Endothelial cell (in vitro differentiated cells): ENCODE measurements at regions not wholly inside any gene's neighbourhood (a gene's known extent, or its start where the extent isn't known, plus 50 kb on each side); places are given as distances from the start of the nearest gene placed in this dataset.

Experiments
- DNase-seq: peaks from one replicate; pipeline ENCODE4 v3.0.0; 2021; ENCODE audit warnings: low spot score
- H3K27ac Mint-ChIP-seq: one replicate; pipeline ENCODE4 v1.8.0; 2021; ENCODE audit warnings: mixed read lengths, inconsistent platforms; ENCODE audit not compliant: unreplicated experiment
- H3K27me3 Mint-ChIP-seq: one replicate; pipeline ENCODE4 v1.8.0; 2021; ENCODE audit warnings: mild to moderate bottlenecking, moderate library complexity, mixed read lengths, inconsistent platforms; ENCODE audit not compliant: unreplicated experiment
- H3K36me3 Mint-ChIP-seq: one replicate; pipeline ENCODE4 v1.8.0; 2021; ENCODE audit warnings: mild to moderate bottlenecking, low read depth, mixed read lengths, inconsistent platforms; ENCODE audit not compliant: unreplicated experiment
- H3K4me1 Mint-ChIP-seq: one replicate; pipeline ENCODE4 v1.8.0; 2021; ENCODE audit warnings: mild to moderate bottlenecking, mixed read lengths, inconsistent platforms; ENCODE audit not compliant: unreplicated experiment
- H3K4me3 Mint-ChIP-seq: one replicate; pipeline ENCODE4 v1.8.0; 2021; ENCODE audit warnings: mild to moderate bottlenecking, mixed read lengths, inconsistent platforms; ENCODE audit not compliant: unreplicated experiment
- H3K9me3 Mint-ChIP-seq: one replicate; pipeline ENCODE4 v1.8.0; 2021; ENCODE audit warnings: mixed read lengths, inconsistent platforms; ENCODE audit not compliant: unreplicated experiment
- CTCF ChIP-seq: fragments of 200-600 bp; sonication (generic); IDR thresholded peaks from one replicate; pipeline ENCODE4 v1.5.0; 2021; ENCODE audit warnings: antibody characterized with exemption; ENCODE audit not compliant: unreplicated experiment

- Mint-ChIP-seq H3K4me1 (no peaks in the 10 kb centered on the region), H3K4me3 (no peak overlapping the region), H3K27ac (no peak overlapping the region), H3K36me3 (no peaks in the 10 kb centered on the region), H3K9me3 (no peaks in the 10 kb centered on the region), H3K27me3 (no peaks in the 10 kb centered on the region)
- no peak for DNase-seq
- no peak for TF ChIP-seq CTCF
Measured at GRCh38 chr7:156383526-156383925, 257.0 kb upstream of the RNF32 start.

GRCh38 chr7:156380261-156380660, 260.3 kb upstream of the RNF32 start:
- H3K36me3 Mint-ChIP-seq: no peaks in the 10 kb centered on the region
- no peak overlapping the region for H3K4me3 Mint-ChIP-seq
- no peak overlapping the region for H3K27ac Mint-ChIP-seq
- H3K4me1 Mint-ChIP-seq: no peaks in the 10 kb centered on the region
- no peak for TF ChIP-seq CTCF
- DNase-seq: no peak
- no peaks in the 10 kb centered on the region for H3K27me3 Mint-ChIP-seq
- no peaks in the 10 kb centered on the region for H3K9me3 Mint-ChIP-seq

GRCh38 chr7:156379324-156380070, 261.1 kb upstream of the RNF32 start:
- Mint-ChIP-seq H3K27ac (no peak overlapping the region), H3K36me3 (no peaks in the 10 kb centered on the region), H3K27me3 (no peaks in the 10 kb centered on the region), H3K4me3 (no peak overlapping the region), H3K9me3 (no peaks in the 10 kb centered on the region), H3K4me1 (no peaks in the 10 kb centered on the region)
- no peak for TF ChIP-seq CTCF
- DNase-seq: no peak

GRCh38 chr7:156378806-156379205, 261.8 kb upstream of the RNF32 start:
- Mint-ChIP-seq H3K27me3 (no peaks in the 10 kb centered on the region), H3K4me3 (no peak overlapping the region), H3K27ac (no peak overlapping the region), H3K4me1 (no peaks in the 10 kb centered on the region), H3K9me3 (no peaks in the 10 kb centered on the region), H3K36me3 (no peaks in the 10 kb centered on the region)
- no peak for DNase-seq
- no peak for TF ChIP-seq CTCF

- Mint-ChIP-seq H3K27ac (no peak overlapping the region), H3K4me3 (no peak overlapping the region), H3K4me1 (no peaks in the 10 kb centered on the region), H3K9me3 (no peaks in the 10 kb centered on the region), H3K36me3 (no peaks in the 10 kb centered on the region), H3K27me3 (no peaks in the 10 kb centered on the region)
- TF ChIP-seq CTCF: no peak
- DNase-seq: no peak
Measured at GRCh38 chr7:156376317-156376716, 264.3 kb upstream of the RNF32 start.
